HG02884 (cell line): ENCODE measurements at regions not wholly inside any gene's neighbourhood (a gene's known extent, or its start where the extent isn't known, plus 50 kb on each side); places are given as distances from the start of the nearest gene placed in this dataset.
"Not testable (repeated sequence)": the region's sequence is repeated elsewhere in the genome, so short reads cannot be mapped to it uniquely, and the experiment has no call there.

Source experiments
- ATAC-seq: cut with Tn5 transposase; IDR thresholded peaks from one replicate; pipeline ENCODE4 v1.9.1; 2021; ENCODE audit warnings: mild to moderate bottlenecking, moderate library complexity; ENCODE audit not compliant: unreplicated experiment

DNA sequence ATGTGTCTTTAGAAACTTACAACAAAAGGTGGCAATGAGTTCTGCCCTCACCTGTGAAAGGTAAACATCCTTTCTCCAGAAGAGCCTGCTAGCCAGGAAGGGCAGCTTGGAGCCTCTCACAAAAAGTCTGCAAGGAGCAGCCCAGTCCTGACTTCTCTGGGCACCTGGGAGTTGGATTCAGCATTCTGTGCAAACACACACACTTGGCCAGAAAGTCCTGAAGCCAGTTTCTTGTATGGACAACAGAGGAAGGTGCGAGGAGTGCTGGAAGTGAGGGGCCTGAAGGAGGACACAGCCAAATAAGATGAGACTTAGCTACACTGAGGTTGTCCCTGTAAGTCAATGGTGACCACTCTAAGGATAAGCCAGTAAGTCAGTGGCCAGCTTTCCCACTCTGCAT lies 52.4 kb upstream of the SLC1A4 start:
- no peak for ATAC-seq

DNA sequence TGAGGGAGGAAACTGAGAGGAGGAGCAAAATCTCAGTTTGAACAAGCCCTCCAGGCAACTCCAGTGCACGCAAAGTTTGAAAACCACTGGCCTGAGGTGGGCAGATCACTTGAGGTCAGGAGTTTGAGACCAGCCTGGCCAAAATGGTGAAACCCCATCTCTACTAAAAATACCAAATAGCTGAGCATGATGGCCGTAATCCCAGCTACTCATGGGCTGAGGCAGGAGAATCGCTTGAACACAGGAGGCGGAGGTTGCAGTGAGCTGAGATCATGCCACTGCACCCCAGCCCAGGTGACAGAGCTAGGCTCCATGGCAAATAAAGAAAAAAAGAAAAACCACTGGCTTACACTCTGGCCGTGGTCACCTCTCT lies 51.9 kb upstream of the SLC1A4 start:
- not testable (repeated sequence) for ATAC-seq

DNA sequence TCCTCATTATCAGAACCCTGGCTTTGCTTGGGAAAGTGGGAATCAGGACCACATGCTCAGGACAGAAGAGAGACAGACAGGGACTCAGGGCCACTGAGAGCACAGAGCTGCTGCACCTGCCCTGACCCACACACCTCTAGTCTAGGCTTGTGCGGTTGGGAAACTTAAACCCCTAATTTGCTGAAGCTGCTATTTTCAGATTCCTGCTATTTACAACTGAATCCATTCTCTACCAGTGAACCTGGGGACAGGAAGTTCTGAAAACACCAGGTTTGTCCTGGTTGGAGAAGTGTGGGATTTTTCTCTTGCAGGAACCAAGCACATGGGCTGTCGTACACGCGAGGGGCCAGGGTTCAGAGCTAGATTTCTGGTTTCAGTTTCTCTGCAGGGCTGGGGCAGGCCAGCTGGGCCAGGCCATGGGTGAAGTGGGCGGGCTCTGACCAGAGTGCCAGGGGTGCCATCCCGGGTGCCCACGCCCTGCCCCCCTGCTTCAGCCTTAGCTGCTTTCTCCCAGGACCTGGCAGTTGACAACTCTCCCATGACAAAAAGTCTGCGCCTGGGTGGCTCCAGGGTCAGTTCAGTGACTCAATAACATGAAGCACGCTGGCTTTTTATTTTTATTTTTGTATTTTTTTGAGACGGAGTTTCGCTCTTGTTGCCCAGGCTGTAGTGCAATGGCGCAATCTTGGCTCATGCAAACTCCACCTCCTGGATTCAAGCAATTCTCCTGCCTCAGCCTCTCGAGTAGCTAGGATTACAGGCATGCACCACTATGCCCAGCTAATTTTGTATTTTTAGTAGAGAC lies 51.3 kb upstream of the SLC1A4 start:
- ATAC-seq: no peak

DNA sequence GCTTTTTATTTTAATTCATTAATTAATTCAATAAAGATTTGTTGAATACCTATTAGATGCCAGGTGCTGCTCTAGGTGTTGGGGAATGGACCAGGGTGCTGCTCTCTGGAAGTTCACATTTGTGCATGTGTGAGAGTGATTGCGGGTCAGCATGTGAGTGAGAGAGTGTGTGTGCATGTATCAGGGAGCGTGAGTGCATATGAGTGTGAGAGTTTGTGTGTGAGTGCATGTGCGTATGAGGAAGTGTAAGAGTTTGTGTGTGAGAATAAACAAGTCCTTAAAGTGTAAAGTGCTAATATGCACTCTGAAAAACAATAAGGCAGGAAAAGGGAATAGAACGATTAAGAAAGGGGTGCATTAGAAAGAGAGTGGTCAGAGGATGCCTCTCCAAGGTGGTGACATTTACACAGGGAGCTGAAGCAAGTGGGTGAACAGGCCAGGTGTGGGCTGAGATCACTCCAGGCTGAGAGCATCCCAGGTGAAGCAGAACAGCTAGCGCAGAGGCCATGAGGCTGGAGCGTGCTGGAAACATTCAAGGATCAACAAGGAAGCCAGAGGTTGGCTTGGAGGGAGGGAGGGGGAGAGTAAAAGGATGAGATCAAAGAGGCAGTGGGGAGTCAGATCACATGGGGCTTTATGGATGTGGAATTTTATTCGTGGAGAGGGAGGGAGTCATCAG lies 50.5 kb upstream of the SLC1A4 start:
- ATAC-seq: no peak

DNA sequence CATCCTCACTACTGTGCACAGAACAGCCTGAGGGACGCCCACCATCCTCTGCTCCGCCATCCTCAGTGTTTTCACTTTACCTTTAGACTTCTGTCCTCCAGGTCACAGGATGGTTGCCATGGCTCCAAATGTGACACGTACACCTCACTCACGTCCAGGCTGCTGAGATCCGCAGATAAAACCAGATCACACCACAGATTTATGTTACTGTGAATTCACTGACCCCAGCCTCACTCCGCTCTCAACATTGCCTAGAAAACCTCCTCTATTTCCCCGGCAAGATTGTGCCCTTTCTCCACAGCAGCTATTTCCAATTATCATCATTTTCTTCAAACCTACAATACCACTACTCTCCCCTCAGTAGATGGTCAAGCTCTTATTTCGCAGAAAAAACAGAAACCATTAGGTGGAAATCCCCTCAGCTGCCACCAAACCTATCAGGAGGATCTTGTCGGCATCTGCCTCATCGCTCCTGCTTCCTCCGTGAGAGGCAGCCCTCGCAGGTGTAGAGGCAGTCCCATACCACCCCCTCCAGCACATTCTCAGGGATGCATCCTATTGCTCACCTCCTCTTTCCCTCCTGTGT lies 49.8 kb upstream of the SLC1A4 start:
- ATAC-seq: no peak
